ENCODE measurements at regions not wholly inside any gene's neighbourhood (a gene's known extent, or its start where the extent isn't known, plus 50 kb on each side); places are given as distances from the start of the nearest gene placed in this dataset.

DNA sequence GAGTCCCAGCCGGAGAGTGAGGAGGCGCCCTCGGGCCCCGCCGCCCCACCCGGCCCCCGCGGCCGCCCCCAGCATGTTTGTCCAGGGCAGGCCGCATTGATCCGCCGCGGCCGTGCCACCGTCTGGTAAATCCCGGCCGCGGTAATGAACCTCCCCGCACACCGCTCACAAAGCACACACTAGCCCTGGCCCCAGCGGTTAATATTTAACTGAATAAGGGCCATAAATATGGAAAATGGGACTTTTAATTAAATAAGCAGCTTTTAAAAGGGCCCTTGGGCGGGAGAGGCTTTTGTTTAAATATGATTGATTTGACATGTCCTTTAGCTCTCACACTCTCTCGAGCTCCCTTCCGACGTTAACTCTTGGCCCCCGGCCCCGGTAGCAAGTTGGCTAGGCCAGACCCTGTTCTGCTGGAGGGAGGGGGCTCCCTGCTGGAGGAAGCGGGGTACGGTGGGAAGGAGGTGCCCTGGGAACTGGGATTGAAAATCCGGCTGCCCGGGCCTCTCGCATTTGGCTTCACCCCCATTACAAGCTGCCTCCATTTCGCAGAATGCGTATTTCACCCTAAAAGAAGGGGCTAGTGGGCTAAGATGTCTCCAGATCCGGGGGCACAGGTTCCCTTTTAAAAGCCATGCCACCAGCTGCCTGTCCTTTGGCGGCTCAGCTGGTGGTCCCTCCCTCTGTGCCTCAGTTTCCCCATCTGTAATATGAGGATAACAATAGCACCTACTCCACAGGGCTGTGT is 199.8 kb downstream of the RBM19 start:
- Histone ChIP-seq H3K9me3 (no peaks in the 10 kb centered on the region), H3K4me1 (no peaks in the 10 kb centered on the region), H3K36me3 (no peaks in the 10 kb centered on the region), H3K27me3 (peaks cover 0 to 4% of the 10 kb centered on the region in 2 donors), H3K27ac (no peak overlapping the region), H3K4me3 (no peak overlapping the region)
- DNase-seq = no peak
- TF ChIP-seq POLR2A (IDR thresholded peaks at IDR 0.05) = no peak
- TF ChIP-seq, protein P1, sequence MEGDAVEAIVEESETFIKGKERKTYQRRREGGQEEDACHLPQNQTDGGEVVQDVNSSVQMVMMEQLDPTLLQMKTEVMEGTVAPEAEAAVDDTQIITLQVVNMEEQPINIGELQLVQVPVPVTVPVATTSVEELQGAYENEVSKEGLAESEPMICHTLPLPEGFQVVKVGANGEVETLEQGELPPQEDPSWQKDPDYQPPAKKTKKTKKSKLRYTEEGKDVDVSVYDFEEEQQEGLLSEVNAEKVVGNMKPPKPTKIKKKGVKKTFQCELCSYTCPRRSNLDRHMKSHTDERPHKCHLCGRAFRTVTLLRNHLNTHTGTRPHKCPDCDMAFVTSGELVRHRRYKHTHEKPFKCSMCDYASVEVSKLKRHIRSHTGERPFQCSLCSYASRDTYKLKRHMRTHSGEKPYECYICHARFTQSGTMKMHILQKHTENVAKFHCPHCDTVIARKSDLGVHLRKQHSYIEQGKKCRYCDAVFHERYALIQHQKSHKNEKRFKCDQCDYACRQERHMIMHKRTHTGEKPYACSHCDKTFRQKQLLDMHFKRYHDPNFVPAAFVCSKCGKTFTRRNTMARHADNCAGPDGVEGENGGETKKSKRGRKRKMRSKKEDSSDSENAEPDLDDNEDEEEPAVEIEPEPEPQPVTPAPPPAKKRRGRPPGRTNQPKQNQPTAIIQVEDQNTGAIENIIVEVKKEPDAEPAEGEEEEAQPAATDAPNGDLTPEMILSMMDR (IDR thresholded peaks at IDR 0.05) = no peak

DNA sequence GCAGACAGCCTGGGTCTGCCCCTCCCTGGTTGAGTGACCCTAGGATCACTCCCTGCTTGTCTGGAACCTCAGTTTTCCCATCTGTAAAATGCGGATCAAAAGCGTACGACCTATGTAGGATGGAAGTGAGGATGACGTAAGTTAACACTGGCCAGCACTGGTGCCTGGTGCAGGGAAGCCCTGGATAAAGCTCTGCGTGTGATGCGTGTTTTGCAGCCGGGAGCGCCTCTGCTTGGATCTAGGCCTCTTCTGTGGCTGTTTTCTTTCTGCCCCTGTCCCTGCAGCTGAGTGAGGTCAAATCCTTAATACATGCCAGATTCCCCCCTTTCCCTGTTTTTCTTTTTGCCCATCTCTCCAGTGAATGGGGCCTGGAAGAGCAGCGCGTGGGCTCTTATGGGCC is 201.5 kb downstream of the RBM19 start:
- H3K4me3 ChIP-seq = no peak overlapping the region
- H3K27me3 ChIP-seq = peaks cover 0 to 4% of the 10 kb centered on the region in 2 donors
- no peaks in the 10 kb centered on the region for H3K9me3 ChIP-seq
- H3K36me3 ChIP-seq = no peaks in the 10 kb centered on the region
- no peak for DNase-seq
- no peaks in the 10 kb centered on the region for H3K4me1 ChIP-seq
- H3K27ac ChIP-seq = no peak overlapping the region
- TF ChIP-seq, protein P1 (IDR thresholded peaks at IDR 0.05) = no peak

GRCh38 chr12:113762882-113763816 is 203.0 kb downstream of the RBM19 start:
- Histone ChIP-seq H3K4me3 (no peak overlapping the region), H3K36me3 (no peaks in the 10 kb centered on the region), H3K9me3 (no peaks in the 10 kb centered on the region), H3K27ac (no peak overlapping the region), H3K27me3 (peaks cover 0 to 4% of the 10 kb centered on the region in 2 donors), H3K4me1 (no peaks in the 10 kb centered on the region)
- TF ChIP-seq, protein P1 (IDR thresholded peaks at IDR 0.05) = no peak
- TF ChIP-seq POLR2A (IDR thresholded peaks at IDR 0.05) = no peak
- DNase-seq = no peak

- DNase-seq = no peak
- H3K4me3 ChIP-seq = no peak overlapping the region
- no peaks in the 10 kb centered on the region for H3K4me1 ChIP-seq
- no peaks in the 10 kb centered on the region for H3K9me3 ChIP-seq
- peaks cover 0 to 4% of the 10 kb centered on the region in 2 donors for H3K27me3 ChIP-seq
- no peaks in the 10 kb centered on the region for H3K36me3 ChIP-seq
- no peak overlapping the region for H3K27ac ChIP-seq
- TF ChIP-seq POLR2A (IDR thresholded peaks at IDR 0.05) = no peak
- TF ChIP-seq, protein P1 (IDR thresholded peaks at IDR 0.05) = no peak
These were observed 203.8 kb downstream of the RBM19 start for GRCh38 chr12:113762155-113762881.

GRCh38 chr12:113759135-113759534 is 207.0 kb downstream of the RBM19 start:
- Histone ChIP-seq H3K4me1 (no peaks in the 10 kb centered on the region), H3K4me3 (no peak overlapping the region), H3K9me3 (no peaks in the 10 kb centered on the region), H3K36me3 (no peaks in the 10 kb centered on the region), H3K27me3 (no peaks in the 10 kb centered on the region), H3K27ac (no peak overlapping the region)
- DNase-seq = no peak
- TF ChIP-seq, protein P1 (IDR thresholded peaks at IDR 0.05) = no peak
- no peak for TF ChIP-seq POLR2A (IDR thresholded peaks at IDR 0.05)
